K562 (cell line): ENCODE measurements at regions not wholly inside any gene's neighbourhood (a gene's known extent, or its start where the extent isn't known, plus 50 kb on each side); places are given as distances from the start of the nearest gene placed in this dataset.

ENCODE experiments used
- ARHGAP35 ChIP-seq: fragments of 450-650 bp; IDR thresholded peaks from 2 replicates; pipeline ENCODE4 v1.6.1; 2018; ENCODE audit not compliant: partially characterized antibody
- CEBPB ChIP-seq: fragments of 450-650 bp; IDR thresholded peaks from 2 replicates; pipeline ENCODE4 v1.6.1; 2016; ENCODE audit warnings: missing genetic modification characterization, missing compliant biosample characterization
- ELF2 ChIP-seq: fragments of 250-450 bp; sonication (Bioruptor Pico); IDR thresholded peaks from 2 replicates; pipeline ENCODE4 v1.5.0; 2021; ENCODE audit warnings: mild to moderate bottlenecking
- ELF4 ChIP-seq: fragments of 450-650 bp; formaldehyde crosslinking; IDR thresholded peaks from 2 replicates; pipeline ENCODE4 v1.4.0; 2022; ENCODE audit warnings: missing genetic modification characterization
- HIVEP1 ChIP-seq: fragments of 250-450 bp; sonication (Bioruptor Pico); IDR thresholded peaks from 2 replicates; pipeline ENCODE4 v1.4.0; 2020; ENCODE audit warnings: mild to moderate bottlenecking
- JUN ChIP-seq, 2 experiments: sonication (generic) in 1 of 2; formaldehyde crosslinking in 1 of 2; IDR thresholded peaks; 2 replicates each; pipeline versions ENCODE4 v1.6.1 to v1.8.0; 2012 to 2022; ENCODE audit warnings: borderline replicate concordance in 2 of 2, mild to moderate bottlenecking in 2 of 2, improper control_type of control experiment in 1 of 2, low read depth in 1 of 2, low read length in 1 of 2, missing genetic modification reagents in 1 of 2
- KLF1 ChIP-seq: fragments of 450-650 bp; IDR thresholded peaks from 2 replicates; pipeline ENCODE4 v1.6.1; 2016; ENCODE audit warnings: missing genetic modification characterization, missing compliant biosample characterization
- NCOA6 ChIP-seq: fragments of 450-650 bp; IDR thresholded peaks from 2 replicates; pipeline ENCODE4 v1.6.1; 2017; ENCODE audit warnings: mild to moderate bottlenecking
- OTX1 ChIP-seq: fragments of 450-650 bp; formaldehyde crosslinking; IDR thresholded peaks from 2 replicates; pipeline ENCODE4 v1.4.0; 2022; ENCODE audit warnings: mild to moderate bottlenecking
- STAG1 ChIP-seq: sonication (generic); formaldehyde crosslinking; IDR thresholded peaks from 2 replicates; pipeline ENCODE4 v1.5.0; 2020; ENCODE audit warnings: missing genetic modification reagents, borderline replicate concordance
- TAF1 ChIP-seq: IDR thresholded peaks from 2 replicates; pipeline ENCODE4 v1.6.1; 2011; ENCODE audit warnings: mild to moderate bottlenecking, low read length, moderate library complexity; ENCODE audit not compliant: insufficient read depth, control insufficient read depth, severe bottlenecking; ENCODE audit errors: extremely low read depth
- ZNF133 ChIP-seq: fragments of 250-450 bp; sonication (Bioruptor Pico); IDR thresholded peaks from 2 replicates; pipeline ENCODE4 v1.4.0; 2020; ENCODE audit warnings: mild to moderate bottlenecking
- ZNF282 ChIP-seq: sonication (generic); formaldehyde crosslinking; IDR thresholded peaks from 2 replicates; pipeline ENCODE4 v1.8.1; 2023; ENCODE audit warnings: missing genetic modification reagents

GRCh38 chr14:55980970-55981369, 137.2 kb upstream of the PELI2 start:
- TF ChIP-seq OTX1 (CRISPR knock-in tag) (no peak), ARHGAP35 (no peak), ELF4 (CRISPR knock-in tag) (no peak), NCOA6 (no peak), STAG1 (CRISPR knock-in tag) (no peak), CEBPB (no peak), ZNF282 (no peak), KLF1 (tag) (no peak), TAF1 (no peak), ZNF133 (no peak), JUN (IDR thresholded peaks at IDR 0.05; ENCODE audit: borderline replicate concordance, low read depth, low read length) (no peak), JUN (CRISPR knock-in tag; IDR thresholded peaks at IDR 0.05; ENCODE audit: borderline replicate concordance) (no peak), ELF2 (CRISPR knock-in tag) (no peak), HIVEP1 (CRISPR knock-in tag) (no peak)
